Loucy (cell line): ENCODE measurements at regions not wholly inside any gene's neighbourhood (a gene's known extent, or its start where the extent isn't known, plus 50 kb on each side); places are given as distances from the start of the nearest gene placed in this dataset.

Source experiments
- H2AFZ ChIP-seq: fragments of 200-600 bp; sonication (generic); 2 replicates; pipeline ENCODE4 v1.6.0; 2016; ENCODE audit warnings: antibody characterized with exemption, mild to moderate bottlenecking, low read length, moderate library complexity
- H3F3A ChIP-seq: fragments of 200-600 bp; 2 replicates; pipeline ENCODE4 v1.6.0; 2016; ENCODE audit warnings: antibody characterized with exemption, low read depth, mild to moderate bottlenecking
- H3K27me3 ChIP-seq: fragments of 200-600 bp; sonication (generic); 2 replicates; pipeline ENCODE4 v1.6.1; 2014; ENCODE audit warnings: low read length, mild to moderate bottlenecking; ENCODE audit not compliant: insufficient read depth, poor library complexity, severe bottlenecking
- H3K36me3 ChIP-seq: fragments of 200-600 bp; sonication (generic); 2 replicates; pipeline ENCODE4 v1.6.1; 2016; ENCODE audit warnings: low read length; ENCODE audit not compliant: insufficient read depth
- H3K4me1 ChIP-seq: fragments of 200-600 bp; sonication (generic); 2 replicates; pipeline ENCODE4 v1.5.1; 2014; ENCODE audit warnings: low read length, mild to moderate bottlenecking; ENCODE audit not compliant: insufficient read depth, poor library complexity, severe bottlenecking
- H3K4me2 ChIP-seq: fragments of 200-600 bp; sonication (generic); 2 replicates; pipeline ENCODE4 v1.6.0; 2014; ENCODE audit warnings: antibody characterized with exemption, low read length, low read depth, mild to moderate bottlenecking; ENCODE audit not compliant: poor library complexity, severe bottlenecking
- H3K4me3 ChIP-seq: fragments of 200-600 bp; sonication (generic); 2 replicates; pipeline ENCODE4 v1.5.1; 2014; ENCODE audit warnings: low read length, mild to moderate bottlenecking, mixed read lengths; ENCODE audit not compliant: poor library complexity, severe bottlenecking
- H3K79me2 ChIP-seq: fragments of 200-600 bp; sonication (generic); 2 replicates; pipeline ENCODE4 v1.6.1; 2014; ENCODE audit warnings: low read length; ENCODE audit not compliant: insufficient read depth
- H3K9ac ChIP-seq: fragments of 200-600 bp; sonication (generic); 2 replicates; pipeline ENCODE4 v1.6.0; 2014; ENCODE audit warnings: mild to moderate bottlenecking, low read depth, low read length, moderate library complexity; ENCODE audit not compliant: poor library complexity, severe bottlenecking
- H3K9me2 ChIP-seq: fragments of 200-600 bp; sonication (generic); replicated peaks from 2 replicates; pipeline ENCODE4 v1.6.1; 2016; ENCODE audit warnings: low read depth, low read length, mixed read lengths
- H3K9me3 ChIP-seq: fragments of 200-600 bp; sonication (generic); 2 replicates; pipeline ENCODE4 v1.6.1; 2014; ENCODE audit warnings: mild to moderate bottlenecking, antibody characterized with exemption, low read length, low read depth; ENCODE audit not compliant: insufficient read depth
- H4K20me1 ChIP-seq: fragments of 200-600 bp; sonication (generic); 2 replicates; pipeline ENCODE4 v1.6.0; 2014; ENCODE audit warnings: antibody characterized with exemption, low read length, mild to moderate bottlenecking; ENCODE audit not compliant: insufficient read depth, poor library complexity, severe bottlenecking
- EZH2phosphoT487 ChIP-seq: fragments of 200-600 bp; IDR thresholded peaks from 2 replicates; pipeline ENCODE4 v1.6.1; 2018; ENCODE audit warnings: antibody characterized with exemption, mild to moderate bottlenecking, moderate library complexity, borderline replicate concordance
- TF ChIP-seq, protein P1 (sequence below): fragments of 200-600 bp; sonication (generic); conservative IDR thresholded peaks from 2 replicates; pipeline ENCODE4 v1.5.1; 2014; ENCODE audit warnings: mild to moderate bottlenecking, antibody characterized with exemption, low read length

DNA sequence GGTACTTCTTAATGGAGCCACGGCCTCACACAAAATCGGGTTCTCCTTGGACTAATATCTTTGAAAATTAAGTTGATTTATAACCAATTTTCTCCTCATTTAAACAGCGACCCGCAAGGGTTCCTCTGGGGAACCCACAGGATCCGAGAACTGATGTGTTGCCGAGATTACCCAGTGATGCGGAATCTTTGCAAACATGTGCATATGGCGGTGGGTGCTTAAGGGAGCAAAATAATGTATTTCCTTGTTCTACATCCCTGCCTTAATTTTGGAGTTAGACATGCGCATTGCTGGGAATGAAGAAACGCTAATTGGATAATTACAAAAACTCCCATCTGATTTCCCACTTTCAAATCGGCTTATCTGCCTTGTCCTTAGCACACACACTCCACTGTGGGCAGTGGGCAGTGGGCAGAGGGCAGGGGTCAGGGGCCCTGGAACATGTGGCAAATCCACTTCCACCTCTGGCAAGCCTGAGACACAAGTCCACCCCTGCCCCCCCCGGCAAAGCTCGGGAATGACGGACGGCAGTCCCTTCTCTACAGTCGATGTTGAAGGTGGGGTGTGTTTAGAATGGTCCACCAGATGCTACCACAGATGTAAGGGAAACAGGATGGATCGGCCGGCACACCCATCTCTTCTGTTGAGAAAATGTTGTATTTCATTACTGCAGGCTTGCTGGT, 137.4 kb upstream of the CDH4 start:
- Histone ChIP-seq H3K4me1 (no peaks in the 10 kb centered on the region), H3K4me3 (no peak overlapping the region), H3K9ac (no peak overlapping the region), H4K20me1 (no peaks in the 10 kb centered on the region), H3K36me3 (no peaks in the 10 kb centered on the region), H3K27me3 (no peaks in the 10 kb centered on the region), H3K79me2 (no peaks in the 10 kb centered on the region), H3F3A (no peaks in the 10 kb centered on the region), H3K4me2 (no peak overlapping the region), H3K9me2 (no peaks in the 10 kb centered on the region), H2AFZ (no peak overlapping the region), H3K9me3 (no peaks in the 10 kb centered on the region)
- TF ChIP-seq, protein P1, sequence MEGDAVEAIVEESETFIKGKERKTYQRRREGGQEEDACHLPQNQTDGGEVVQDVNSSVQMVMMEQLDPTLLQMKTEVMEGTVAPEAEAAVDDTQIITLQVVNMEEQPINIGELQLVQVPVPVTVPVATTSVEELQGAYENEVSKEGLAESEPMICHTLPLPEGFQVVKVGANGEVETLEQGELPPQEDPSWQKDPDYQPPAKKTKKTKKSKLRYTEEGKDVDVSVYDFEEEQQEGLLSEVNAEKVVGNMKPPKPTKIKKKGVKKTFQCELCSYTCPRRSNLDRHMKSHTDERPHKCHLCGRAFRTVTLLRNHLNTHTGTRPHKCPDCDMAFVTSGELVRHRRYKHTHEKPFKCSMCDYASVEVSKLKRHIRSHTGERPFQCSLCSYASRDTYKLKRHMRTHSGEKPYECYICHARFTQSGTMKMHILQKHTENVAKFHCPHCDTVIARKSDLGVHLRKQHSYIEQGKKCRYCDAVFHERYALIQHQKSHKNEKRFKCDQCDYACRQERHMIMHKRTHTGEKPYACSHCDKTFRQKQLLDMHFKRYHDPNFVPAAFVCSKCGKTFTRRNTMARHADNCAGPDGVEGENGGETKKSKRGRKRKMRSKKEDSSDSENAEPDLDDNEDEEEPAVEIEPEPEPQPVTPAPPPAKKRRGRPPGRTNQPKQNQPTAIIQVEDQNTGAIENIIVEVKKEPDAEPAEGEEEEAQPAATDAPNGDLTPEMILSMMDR = no peak
- TF ChIP-seq EZH2phosphoT487 = no peak

DNA sequence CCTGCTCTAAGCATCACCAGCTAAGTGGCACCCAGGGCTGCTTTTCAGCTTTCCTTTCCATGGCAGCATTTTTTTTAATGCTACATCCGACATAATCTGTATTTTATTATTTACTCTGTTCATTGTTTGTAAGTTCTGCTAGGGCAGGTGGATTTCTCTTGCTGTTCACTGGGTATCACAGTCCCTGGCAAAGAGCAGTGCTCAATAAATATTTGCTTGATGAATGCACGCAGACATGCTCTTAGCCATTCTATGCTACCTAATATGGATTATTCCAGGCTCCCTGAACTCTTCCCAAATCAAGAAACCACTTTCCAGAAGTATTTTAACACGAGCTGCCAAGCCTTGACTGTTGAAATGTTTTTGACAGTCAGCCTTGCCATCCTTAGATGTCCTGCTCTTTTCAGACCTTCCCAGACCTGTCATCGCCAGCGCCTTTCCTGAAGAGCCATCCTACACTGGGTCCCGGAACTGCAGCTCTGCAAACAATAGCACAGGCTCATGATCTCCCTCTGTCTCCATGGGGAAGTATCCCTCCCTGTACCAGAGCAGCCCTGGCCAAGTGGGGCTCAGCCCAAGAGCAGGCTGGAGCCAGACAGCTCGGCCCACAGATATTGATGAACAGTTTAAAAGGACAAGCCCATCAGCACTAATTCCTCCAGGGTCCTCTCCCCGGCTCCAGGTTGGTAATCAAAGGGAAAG, 136.5 kb upstream of the CDH4 start:
- H3K36me3 ChIP-seq = no peaks in the 10 kb centered on the region
- no peaks in the 10 kb centered on the region for H3F3A ChIP-seq
- no peaks in the 10 kb centered on the region for H3K4me1 ChIP-seq
- H3K9ac ChIP-seq = no peak overlapping the region
- no peaks in the 10 kb centered on the region for H3K9me3 ChIP-seq
- H3K4me3 ChIP-seq = no peak overlapping the region
- no peak overlapping the region for H3K4me2 ChIP-seq
- no peak overlapping the region for H2AFZ ChIP-seq
- no peaks in the 10 kb centered on the region for H3K9me2 ChIP-seq
- TF ChIP-seq EZH2phosphoT487 = no peak
- TF ChIP-seq, protein P1 = no peak
- H3K27me3 ChIP-seq = no peaks in the 10 kb centered on the region
- H3K79me2 ChIP-seq = no peaks in the 10 kb centered on the region
- H4K20me1 ChIP-seq = no peaks in the 10 kb centered on the region

DNA sequence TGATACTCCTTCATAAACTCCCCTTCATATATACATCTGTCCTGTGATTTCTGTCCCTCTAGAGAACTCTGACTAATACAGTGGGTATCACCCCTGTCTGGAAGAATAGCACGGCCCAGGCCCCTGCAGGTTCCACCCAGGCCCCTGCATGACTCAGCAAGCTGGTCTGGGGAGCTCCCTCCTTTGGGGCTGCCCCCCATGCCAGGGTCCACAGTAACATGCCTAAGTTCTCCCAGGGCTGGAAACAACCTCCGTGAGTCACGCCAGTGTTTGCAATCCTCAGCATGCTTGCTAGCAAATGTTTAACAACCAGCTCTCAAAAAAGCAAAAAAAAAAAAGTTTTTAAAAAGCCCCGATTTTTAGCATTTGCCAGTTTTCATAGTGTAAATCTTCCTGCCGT, 134.3 kb upstream of the CDH4 start:
- no peak overlapping the region for H3K4me2 ChIP-seq
- no peaks in the 10 kb centered on the region for H3K79me2 ChIP-seq
- H2AFZ ChIP-seq = no peak overlapping the region
- TF ChIP-seq, protein P1 = no peak
- no peak for TF ChIP-seq EZH2phosphoT487
- no peaks in the 10 kb centered on the region for H4K20me1 ChIP-seq
- no peaks in the 10 kb centered on the region for H3F3A ChIP-seq
- no peaks in the 10 kb centered on the region for H3K9me3 ChIP-seq
- no peak overlapping the region for H3K9ac ChIP-seq
- H3K9me2 ChIP-seq = no peaks in the 10 kb centered on the region
- H3K4me1 ChIP-seq = no peaks in the 10 kb centered on the region
- no peak overlapping the region for H3K4me3 ChIP-seq
- H3K36me3 ChIP-seq = no peaks in the 10 kb centered on the region
- no peaks in the 10 kb centered on the region for H3K27me3 ChIP-seq
